HEK293 (cell line): ENCODE measurements at regions not wholly inside any gene's neighbourhood (a gene's known extent, or its start where the extent isn't known, plus 50 kb on each side); places are given as distances from the start of the nearest gene placed in this dataset.

Experiments used
- FEZF1 ChIP-seq: fragments of 450-650 bp; formaldehyde crosslinking; IDR thresholded peaks from 2 replicates; pipeline ENCODE4 v1.5.1; 2016; ENCODE audit warnings: missing biosample characterization, missing genetic modification characterization
- ZBTB8A ChIP-seq: fragments of 450-650 bp; formaldehyde crosslinking; IDR thresholded peaks from 2 replicates; pipeline ENCODE4 v1.5.1; 2016; ENCODE audit warnings: missing biosample characterization, missing genetic modification characterization

GRCh38 chr16:82518811-82519210 is 108.0 kb upstream of the CDH13 start:
- TF ChIP-seq FEZF1 (tag by site-specific recombination) (no peak), ZBTB8A (tag by site-specific recombination) (no peak)
